ENCODE measurements at regions not wholly inside any gene's neighbourhood (a gene's known extent, or its start where the extent isn't known, plus 50 kb on each side); places are given as distances from the start of the nearest gene placed in this dataset.
"Not testable (repeated sequence)": the region's sequence is repeated elsewhere in the genome, so short reads cannot be mapped to it uniquely, and the experiment has no call there.

- no peak for DNase-seq
These were observed 106.8 kb upstream of the MARCKS start for GRCh38 chr6:113750151-113750855.

GRCh38 chr6:113754291-113754690, 102.9 kb upstream of the MARCKS start:
- DNase-seq, result no peak

- DNase-seq, result no peak
These were observed 101.5 kb upstream of the MARCKS start for GRCh38 chr6:113755449-113756289.

- DNase-seq, result no peak
These were observed 100.9 kb upstream of the MARCKS start for GRCh38 chr6:113756290-113756665.

GRCh38 chr6:113758214-113758613, 98.9 kb upstream of the MARCKS start:
- no peak for DNase-seq

- no peak for DNase-seq
These were observed 98.1 kb upstream of the MARCKS start for GRCh38 chr6:113758826-113759574.

GRCh38 chr6:113762641-113763040, 94.5 kb upstream of the MARCKS start:
- DNase-seq, result no peak

- DNase-seq, result no peak
These were observed 93.8 kb upstream of the MARCKS start for GRCh38 chr6:113763311-113763766.

GRCh38 chr6:113763876-113764275, 93.3 kb upstream of the MARCKS start:
- no peak for DNase-seq

- DNase-seq, result no peak
These were observed 91.2 kb upstream of the MARCKS start for GRCh38 chr6:113765909-113766308.

- no peak for DNase-seq
These were observed 89.2 kb upstream of the MARCKS start for GRCh38 chr6:113767985-113768384.

GRCh38 chr6:113772961-113773360, 84.2 kb upstream of the MARCKS start:
- DNase-seq, result no peak

GRCh38 chr6:113774127-113774825, 82.9 kb upstream of the MARCKS start:
- DNase-seq, result no peak

GRCh38 chr6:113776998-113777397, 80.1 kb upstream of the MARCKS start:
- no peak for DNase-seq

- DNase-seq, result no peak
These were observed 79.5 kb upstream of the MARCKS start for GRCh38 chr6:113777601-113778000.

GRCh38 chr6:113779656-113780055, 77.5 kb upstream of the MARCKS start:
- DNase-seq, result no peak

- DNase-seq, result no peak
These were observed 74.5 kb upstream of the MARCKS start for GRCh38 chr6:113782636-113783035.

- no peak for DNase-seq
These were observed 71.0 kb upstream of the MARCKS start for GRCh38 chr6:113786168-113786567.

GRCh38 chr6:113788586-113788985, 68.6 kb upstream of the MARCKS start:
- no peak for DNase-seq

- DNase-seq, result not testable (repeated sequence)
These were observed 65.9 kb upstream of the MARCKS start for GRCh38 chr6:113791225-113791624.

GRCh38 chr6:113795371-113795770, 61.8 kb upstream of the MARCKS start:
- not testable (repeated sequence) for DNase-seq

- DNase-seq, result no peak
These were observed 61.1 kb upstream of the MARCKS start for GRCh38 chr6:113796038-113796437.

- no peak for DNase-seq
These were observed 54.4 kb upstream of the MARCKS start for GRCh38 chr6:113802779-113803178.
